ENCODE measurements at regions not wholly inside any gene's neighbourhood (a gene's known extent, or its start where the extent isn't known, plus 50 kb on each side); places are given as distances from the start of the nearest gene placed in this dataset.

- no peak overlapping the region for H3K4me3 ChIP-seq (replicated peaks; ENCODE audit: low read depth, low read length)
- no peak for DNase-seq (ENCODE audit: extremely low read depth, low read depth)
- TF ChIP-seq CTCF (IDR thresholded peaks at IDR 0.05; ENCODE audit: low read depth, low read length, missing control alignments) = no peak
Observed at GRCh38 chr3:53996141-53996874, 104.6 kb upstream of the SELENOK start.

- no peak for DNase-seq (ENCODE audit: extremely low read depth, low read depth)
- no peak for TF ChIP-seq CTCF (IDR thresholded peaks at IDR 0.05; ENCODE audit: low read depth, low read length, missing control alignments)
- H3K4me3 ChIP-seq (replicated peaks; ENCODE audit: low read depth, low read length) = no peak overlapping the region
Observed at GRCh38 chr3:53994986-53995603, 103.4 kb upstream of the SELENOK start.

GRCh38 chr3:53991240-53991639 is 99.6 kb upstream of the SELENOK start:
- no peak for DNase-seq (ENCODE audit: extremely low read depth, low read depth)
- H3K4me3 ChIP-seq (replicated peaks; ENCODE audit: low read depth, low read length) = no peak overlapping the region

DNA sequence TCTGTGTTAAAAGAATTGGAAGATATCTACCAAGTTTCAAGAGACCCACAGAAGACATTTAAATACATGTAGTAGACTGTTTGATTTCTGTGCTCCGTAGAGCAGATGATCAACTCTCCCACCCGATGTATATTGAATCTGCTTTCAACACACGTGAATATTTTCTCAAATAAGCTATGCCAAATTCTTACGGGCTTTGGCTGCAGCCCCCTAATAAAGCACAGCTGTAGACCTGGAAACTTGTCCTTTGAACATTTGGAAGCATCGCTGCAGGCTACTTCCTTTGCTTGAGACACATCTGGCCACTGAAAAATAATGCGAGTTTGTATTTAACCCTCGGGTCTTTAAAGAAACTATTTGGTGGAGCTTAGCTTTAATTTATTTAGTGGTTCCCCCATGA is 98.3 kb upstream of the SELENOK start:
- DNase-seq (ENCODE audit: extremely low read depth, low read depth) = no peak
- H3K4me3 ChIP-seq (replicated peaks; ENCODE audit: low read depth, low read length) = no peak overlapping the region
- TF ChIP-seq CTCF (IDR thresholded peaks at IDR 0.05; ENCODE audit: low read depth, low read length, missing control alignments) = no peak

More at GRCh38 chr3:53991240-53991639, 99.6 kb upstream of the SELENOK start:
- TF ChIP-seq CTCF (IDR thresholded peaks at IDR 0.05; ENCODE audit: low read depth, low read length, missing control alignments) = no peak

GRCh38 chr3:53989451-53989850 is 97.8 kb upstream of the SELENOK start:
- H3K4me3 ChIP-seq (replicated peaks; ENCODE audit: low read depth, low read length) = no peak overlapping the region
- TF ChIP-seq CTCF (IDR thresholded peaks at IDR 0.05; ENCODE audit: low read depth, low read length, missing control alignments) = no peak
- DNase-seq (ENCODE audit: extremely low read depth, low read depth) = no peak

- TF ChIP-seq CTCF (IDR thresholded peaks at IDR 0.05; ENCODE audit: low read depth, low read length, missing control alignments) = no peak
- DNase-seq (ENCODE audit: extremely low read depth, low read depth) = no peak
- no peak overlapping the region for H3K4me3 ChIP-seq (replicated peaks; ENCODE audit: low read depth, low read length)
Observed at GRCh38 chr3:53978386-53978785, 86.7 kb upstream of the SELENOK start.

Data from HFF-Myc (cell line).